B cell (primary cell): ENCODE measurements at regions not wholly inside any gene's neighbourhood (a gene's known extent, or its start where the extent isn't known, plus 50 kb on each side); places are given as distances from the start of the nearest gene placed in this dataset.

ENCODE experiments used
- ATAC-seq: fragments of 200-7000 bp; cut with Tn5 transposase; one replicate; pipeline ENCODE4 v1.10.0; 2021; ENCODE audit warnings: low read depth, mild to moderate bottlenecking, moderate number of reproducible peaks, moderate library complexity
- CTCF ChIA-PET: fragments of 350-600 bp; sonication (Branson Sonifier 250); formaldehyde crosslinking; loops from one replicate; lab custom pipeline; 2021; ENCODE audit warnings: antibody characterized with exemption, inconsistent platforms; lab: Charles Lee
- POLR2A ChIA-PET: fragments of 350-600 bp; sonication (Branson Sonifier 250); formaldehyde crosslinking; loops from one replicate; lab custom pipeline; 2021; ENCODE audit warnings: antibody characterized with exemption; lab: Charles Lee
- DNase-seq: peaks from one replicate; pipeline ENCODE4 v3.0.0; 2013
- H2AFZ ChIP-seq: 2 replicates; pipeline ENCODE4 v1.6.1; 2012; ENCODE audit warnings: mild to moderate bottlenecking, low read depth, low read length; ENCODE audit not compliant: insufficient read depth, poor library complexity, severe bottlenecking
- H3K27ac ChIP-seq, 2 donors: 1 replicate in 1 of 2; 2 replicates in 1 of 2; pipeline ENCODE4 v1.5.1; 2012 to 2013; ENCODE audit warnings: low read length in 2 of 2, mild to moderate bottlenecking in 2 of 2, moderate library complexity in 1 of 2
- H3K27me3 ChIP-seq, 4 experiments: fragments of 200-600 bp in 1 of 4; sonication (generic) in 1 of 4; replicated peaks in 1 of 4; 1 replicate in 2 of 4; 2 replicates in 2 of 4; pipeline versions ENCODE4 v1.6.1 to v1.7.0; 2013 to 2016; ENCODE audit warnings: low read length in 3 of 4, mild to moderate bottlenecking in 2 of 4, mixed read lengths in 1 of 4, moderate library complexity in 1 of 4; ENCODE audit not compliant: insufficient read depth in 4 of 4, control insufficient read depth in 3 of 4; ENCODE audit errors: control extremely low read depth in 1 of 4
- H3K36me3 ChIP-seq, 2 experiments: replicated peaks in 1 of 2; 1 replicate in 1 of 2; 2 replicates in 1 of 2; pipeline versions ENCODE4 v1.6.1 to v1.7.1; 2013; ENCODE audit warnings: low read length in 1 of 2; ENCODE audit not compliant: insufficient read depth in 2 of 2, control insufficient read depth in 1 of 2; ENCODE audit errors: control extremely low read depth in 1 of 2, extremely low read depth in 1 of 2
- H3K4me1 ChIP-seq, 2 donors: fragments of 200-600 bp in 1 of 2; sonication (generic) in 1 of 2; 1 replicate in 1 of 2; 2 replicates in 1 of 2; pipeline versions ENCODE4 v1.5.1 to v1.6.1; 2013 to 2017; ENCODE audit warnings: low read length in 2 of 2; ENCODE audit not compliant: control insufficient read depth in 2 of 2, insufficient read depth in 2 of 2
- H3K4me2 ChIP-seq: replicated peaks from 2 replicates; pipeline ENCODE3; 2012; ENCODE audit warnings: mild to moderate bottlenecking, low read depth, low read length; ENCODE audit not compliant: poor library complexity, severe bottlenecking
- H3K4me3 ChIP-seq, 5 experiments: fragments of 200-600 bp in 1 of 5; sonication (generic) in 1 of 5; 1 replicate in 3 of 5; 2 replicates in 2 of 5; pipeline versions ENCODE4 v1.5.1 to v1.7.0; 2011 to 2016; ENCODE audit warnings: low read length in 4 of 5, mild to moderate bottlenecking in 4 of 5, low read depth in 2 of 5, control low read depth in 1 of 5, moderate library complexity in 1 of 5; ENCODE audit not compliant: insufficient read depth in 1 of 5; ENCODE audit errors: control extremely low read depth in 1 of 5, extremely low read depth in 1 of 5
- H3K79me2 ChIP-seq: fragments of 200-600 bp; sonication (generic); one replicate; pipeline ENCODE4 v1.6.0; 2016; ENCODE audit warnings: low read length; ENCODE audit not compliant: control insufficient read depth, insufficient read depth
- H3K9ac ChIP-seq: fragments of 200-600 bp; sonication (generic); 2 replicates; pipeline ENCODE4 v1.6.1; 2017; ENCODE audit warnings: mild to moderate bottlenecking, low read length, moderate library complexity
- H3K9me3 ChIP-seq, 3 donors: one replicate each; pipeline versions ENCODE4 v1.6.1 to v1.7.1; 2013; ENCODE audit warnings: low read length in 2 of 3; ENCODE audit not compliant: control insufficient read depth in 2 of 3, insufficient read depth in 1 of 3; ENCODE audit errors: control extremely low read depth in 1 of 3
- H4K20me1 ChIP-seq: 2 replicates; pipeline ENCODE4 v1.6.0; 2012; ENCODE audit warnings: mild to moderate bottlenecking, low read length; ENCODE audit not compliant: insufficient read depth, control insufficient read depth, poor library complexity, severe bottlenecking
- H3K27ac Mint-ChIP-seq: one replicate; pipeline ENCODE4 v1.8.0; 2021; ENCODE audit warnings: mixed read lengths
- H3K27me3 Mint-ChIP-seq: one replicate; pipeline ENCODE4 v1.8.0; 2021; ENCODE audit warnings: mixed read lengths
- H3K4me1 Mint-ChIP-seq: one replicate; pipeline ENCODE4 v1.8.0; 2021; ENCODE audit warnings: mixed read lengths
- H3K4me3 Mint-ChIP-seq: one replicate; pipeline ENCODE4 v1.8.0; 2021; ENCODE audit warnings: mixed read lengths
- H3K9me3 Mint-ChIP-seq: one replicate; pipeline ENCODE4 v1.8.0; 2022; ENCODE audit warnings: mixed read lengths; ENCODE audit not compliant: insufficient read depth
- CTCF ChIP-seq: fragments of 200-600 bp; IDR thresholded peaks from one replicate; pipeline ENCODE4 v1.8.0; 2022; ENCODE audit warnings: antibody characterized with exemption, mild to moderate bottlenecking
- EZH2 ChIP-seq: IDR thresholded peaks from 2 replicates; pipeline ENCODE4 v1.6.1; 2012; ENCODE audit warnings: borderline replicate concordance, low read depth, mild to moderate bottlenecking, moderate library complexity, low read length; ENCODE audit not compliant: insufficient read depth, poor library complexity, severe bottlenecking
- WGBS: methylation state at CpG from one replicate; pipeline ENCODE4 v1.1.5; 2013; ENCODE audit warnings: missing lambda C conversion rate; ENCODE audit not compliant: insufficient coverage; 5-methylcytosine and 5-hydroxymethylcytosine counted together
- intact Hi-C: fragments of 100-400 bp; cut with micrococcal nuclease; formaldehyde crosslinking; loops from one replicate; pipeline ENCODE4 v1.10.0; 2022

GRCh38 chr13:48160606-48161278, 65.8 kb upstream of the MED4 start:
- intact Hi-C loops, result no loop called here
- H3K4me1 Mint-ChIP-seq, result peaks cover 17% of the 10 kb centered on the region
- CTCF ChIA-PET, result interaction anchor here (0.6 kb wide), 1 partner anchor 74 kb away, joined by 3 read pairs; no protein-coding TSS in a partner anchor
- H3K9ac ChIP-seq, result no peak overlapping the region
- ATAC-seq (no peak), DNase-seq (no peak)
- no peak overlapping the region for H3K27ac Mint-ChIP-seq
- H3K27ac ChIP-seq, result no peak overlapping the region
- H4K20me1 ChIP-seq, result no peaks in the 10 kb centered on the region
- H2AFZ ChIP-seq, result no peak overlapping the region
- no peaks in the 10 kb centered on the region for H3K27me3 ChIP-seq
- H3K4me1 ChIP-seq, result peaks cover 19 to 26% of the 10 kb centered on the region in 2 donors
- H3K9me3 ChIP-seq, result no peaks in the 10 kb centered on the region
- TF ChIP-seq EZH2 (no peak), CTCF (no peak)
- peaks cover 15% of the 10 kb centered on the region for H3K27me3 Mint-ChIP-seq
- H3K9me3 Mint-ChIP-seq, result no peaks in the 10 kb centered on the region
- 76% methylated on average over 3 of the region's 5 CpGs for WGBS
- H3K36me3 ChIP-seq, result no peaks in the 10 kb centered on the region
- H3K79me2 ChIP-seq, result no peaks in the 10 kb centered on the region
- POLR2A ChIA-PET, result no interaction called here
- H3K4me3 ChIP-seq, result no peak overlapping the region
- H3K4me3 Mint-ChIP-seq, result no peak overlapping the region
- H3K4me2 ChIP-seq, result no peak overlapping the region

- Histone ChIP-seq H3K4me1 (peaks cover 19 to 27% of the 10 kb centered on the region in 2 donors), H4K20me1 (no peaks in the 10 kb centered on the region), H2AFZ (no peak overlapping the region), H3K9me3 (no peaks in the 10 kb centered on the region), H3K27me3 (no peaks in the 10 kb centered on the region), H3K4me2 (no peak overlapping the region), H3K27ac (no peak overlapping the region), H3K79me2 (no peaks in the 10 kb centered on the region), H3K9ac (no peak overlapping the region), H3K4me3 (no peak overlapping the region), H3K36me3 (no peaks in the 10 kb centered on the region)
- TF ChIP-seq CTCF, result no peak
- no peak for TF ChIP-seq EZH2
- ATAC-seq (no peak), DNase-seq (no peak)
- Mint-ChIP-seq H3K4me3 (no peak overlapping the region), H3K9me3 (no peaks in the 10 kb centered on the region), H3K4me1 (peaks cover 19% of the 10 kb centered on the region), H3K27me3 (peaks cover 11% of the 10 kb centered on the region), H3K27ac (no peak overlapping the region)
- CTCF ChIA-PET, result no interaction called here
- no CpG with 5 or more reads among the region's 3 CpGs for WGBS
- intact Hi-C loops, result no loop called here
- POLR2A ChIA-PET, result no interaction called here
Observed at GRCh38 chr13:48159826-48160225, 64.9 kb upstream of the MED4 start.
